BE2C (cell line): ENCODE measurements at regions not wholly inside any gene's neighbourhood (a gene's known extent, or its start where the extent isn't known, plus 50 kb on each side); places are given as distances from the start of the nearest gene placed in this dataset.

ENCODE experiments used
- DNase-seq: peaks from one replicate; pipeline ENCODE4 v3.0.0-alpha.2; 2020
- H3K27me3 ChIP-seq: fragments of 250-450 bp; sonication (Bioruptor Pico); 2 replicates; pipeline ENCODE4 v1.5.1; 2020; ENCODE audit warnings: mild to moderate bottlenecking
- H3K36me3 ChIP-seq: fragments of 250-450 bp; sonication (Bioruptor Pico); 2 replicates; pipeline ENCODE4 v1.5.1; 2020; ENCODE audit warnings: mild to moderate bottlenecking
- H3K4me1 ChIP-seq: fragments of 250-450 bp; sonication (Bioruptor Pico); 2 replicates; pipeline ENCODE4 v1.5.1; 2020
- H3K4me3 ChIP-seq: 2 replicates; pipeline ENCODE4 v1.5.1; 2011; ENCODE audit warnings: low read depth, low read length
- H3K9me3 ChIP-seq: fragments of 250-450 bp; sonication (Bioruptor Pico); 2 replicates; pipeline ENCODE4 v1.5.1; 2020
- CTCF ChIP-seq: IDR thresholded peaks from 2 replicates; pipeline ENCODE4 v1.5.1; 2012; ENCODE audit warnings: mild to moderate bottlenecking, low read depth, low read length

DNA sequence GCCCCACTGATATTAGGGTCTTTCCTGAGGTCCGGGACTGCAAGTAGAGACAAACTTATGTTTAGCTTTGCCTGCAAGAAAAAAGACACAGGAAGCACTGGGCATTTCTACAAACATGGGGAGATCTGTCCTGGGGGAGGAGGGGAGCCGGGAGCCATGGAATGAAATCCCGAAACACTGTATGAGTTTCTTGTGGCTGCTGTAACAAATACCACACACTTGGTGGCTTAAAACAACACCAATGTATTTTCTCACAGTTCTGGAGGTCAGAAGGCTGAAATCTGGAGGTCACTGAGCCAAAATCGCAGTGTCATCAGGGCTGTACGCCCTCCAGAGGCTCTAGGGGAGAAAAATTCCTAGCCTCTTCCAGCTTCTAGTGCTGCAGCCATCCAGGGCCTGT, 114.0 kb upstream of the CHST15 start:
- no peak for TF ChIP-seq CTCF
- H3K4me1 ChIP-seq, result no peaks in the 10 kb centered on the region
- H3K4me3 ChIP-seq, result no peak overlapping the region

DNA sequence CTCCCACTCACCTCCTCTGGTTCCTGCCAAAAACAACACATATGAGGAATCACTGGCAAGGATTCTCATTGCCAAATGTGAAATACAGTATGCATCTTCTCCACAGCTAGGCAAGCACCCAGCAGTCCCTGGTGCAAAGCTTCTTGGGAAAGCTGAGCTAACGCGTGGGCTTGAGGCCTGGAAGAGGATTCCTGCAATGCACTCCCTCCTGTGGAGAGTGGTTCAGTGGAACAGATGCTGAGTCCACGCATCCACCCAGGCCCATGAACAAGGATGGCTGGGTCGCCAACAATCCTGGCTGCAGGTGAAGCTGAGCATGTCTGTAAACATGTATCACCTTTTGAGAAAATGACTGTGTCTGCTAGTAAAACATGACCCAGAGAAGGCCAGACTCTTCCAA, 113.2 kb upstream of the CHST15 start:
- no peaks in the 10 kb centered on the region for H3K27me3 ChIP-seq
- no peak for TF ChIP-seq CTCF
- H3K36me3 ChIP-seq, result no peaks in the 10 kb centered on the region
- no peaks in the 10 kb centered on the region for H3K4me1 ChIP-seq
- no peaks in the 10 kb centered on the region for H3K9me3 ChIP-seq
- no peak for DNase-seq
- H3K4me3 ChIP-seq, result no peak overlapping the region

More for the DNA sequence above, 114.0 kb upstream of the CHST15 start:
- no peaks in the 10 kb centered on the region for H3K36me3 ChIP-seq
- no peaks in the 10 kb centered on the region for H3K9me3 ChIP-seq
- H3K27me3 ChIP-seq, result no peaks in the 10 kb centered on the region
- no peak for DNase-seq

DNA sequence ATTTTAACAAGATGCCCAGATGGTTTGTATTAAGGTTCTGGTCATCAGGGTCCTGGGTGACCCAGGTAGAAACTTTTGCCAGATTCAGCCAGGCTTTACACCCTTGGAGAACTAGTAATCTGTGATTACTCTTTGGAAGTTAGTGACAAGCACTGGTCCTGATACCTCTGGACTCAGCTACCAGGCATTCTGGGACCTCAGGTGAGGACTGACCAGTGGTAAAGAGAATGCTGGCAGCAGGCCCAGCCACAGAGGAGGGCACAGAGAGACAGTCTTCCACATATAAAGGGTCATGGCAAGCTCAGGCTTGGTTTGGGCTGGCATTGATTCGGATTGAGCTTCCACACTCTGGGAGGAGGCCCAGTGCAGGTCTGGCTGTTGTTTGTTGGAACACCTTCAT, 112.0 kb upstream of the CHST15 start:
- no peak for TF ChIP-seq CTCF
- Histone ChIP-seq H3K36me3 (no peaks in the 10 kb centered on the region), H3K4me1 (no peaks in the 10 kb centered on the region), H3K9me3 (no peaks in the 10 kb centered on the region), H3K27me3 (no peaks in the 10 kb centered on the region), H3K4me3 (no peak overlapping the region)
- no peak for DNase-seq

- Histone ChIP-seq H3K36me3 (no peaks in the 10 kb centered on the region), H3K9me3 (no peaks in the 10 kb centered on the region), H3K27me3 (no peaks in the 10 kb centered on the region), H3K4me3 (no peak overlapping the region), H3K4me1 (no peaks in the 10 kb centered on the region)
- no peak for TF ChIP-seq CTCF
- peak; percentile 34 for DNase-seq
Measured at GRCh38 chr10:124204726-124205125, 111.3 kb upstream of the CHST15 start.

DNA sequence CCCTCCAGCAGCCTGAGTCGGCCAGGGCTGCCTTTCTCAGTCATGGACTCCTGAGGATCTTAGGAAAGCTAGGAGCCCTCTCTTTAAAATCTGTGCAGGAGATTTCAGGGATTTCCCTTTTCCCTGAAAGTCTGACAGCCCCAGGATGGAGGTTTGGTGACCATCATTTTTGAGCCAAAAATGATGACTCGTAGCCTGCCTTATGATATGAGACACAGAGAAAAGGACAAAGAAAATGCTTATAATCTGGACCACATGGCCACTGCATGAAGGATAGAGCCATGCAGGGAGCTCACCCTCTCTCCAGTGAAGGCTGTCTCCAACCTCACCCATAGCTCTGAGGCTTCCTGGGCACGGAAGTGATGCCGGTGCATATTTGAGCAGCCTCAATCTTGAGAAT, 106.6 kb upstream of the CHST15 start:
- no peaks in the 10 kb centered on the region for H3K9me3 ChIP-seq
- H3K4me3 ChIP-seq, result no peak overlapping the region
- no peak for DNase-seq
- no peak for TF ChIP-seq CTCF
- no peaks in the 10 kb centered on the region for H3K27me3 ChIP-seq
- no peaks in the 10 kb centered on the region for H3K4me1 ChIP-seq
- H3K36me3 ChIP-seq, result no peaks in the 10 kb centered on the region

DNA sequence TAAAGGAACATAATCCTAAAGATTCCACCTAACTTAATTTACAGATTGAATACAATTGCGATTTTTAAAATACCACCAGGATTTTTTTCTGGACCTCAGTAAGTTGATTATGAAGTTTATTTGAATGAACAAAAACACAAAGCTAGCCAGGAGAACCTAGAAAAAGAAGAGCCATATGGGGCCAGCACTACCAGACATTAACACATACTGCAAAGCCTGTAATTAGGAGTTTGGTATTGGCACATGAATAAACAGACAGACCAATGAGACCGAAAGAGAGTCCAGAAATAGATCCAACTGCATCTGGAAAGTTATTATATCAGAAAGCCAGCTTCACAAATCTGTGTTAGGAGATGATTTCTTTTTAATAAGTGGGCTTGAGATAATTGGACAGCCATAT, 105.5 kb upstream of the CHST15 start:
- DNase-seq, result no peak
- H3K9me3 ChIP-seq, result no peaks in the 10 kb centered on the region
- no peaks in the 10 kb centered on the region for H3K36me3 ChIP-seq
- no peak overlapping the region for H3K4me3 ChIP-seq
- H3K27me3 ChIP-seq, result no peaks in the 10 kb centered on the region
- no peak for TF ChIP-seq CTCF
- no peaks in the 10 kb centered on the region for H3K4me1 ChIP-seq
